ENCODE measurements at regions not wholly inside any gene's neighbourhood (a gene's known extent, or its start where the extent isn't known, plus 50 kb on each side); places are given as distances from the start of the nearest gene placed in this dataset.

- no peak for TF ChIP-seq REST (IDR thresholded peaks at IDR 0.05; ENCODE audit: low read depth, low read length)
- TF ChIP-seq MXI1 (IDR thresholded peaks at IDR 0.05; ENCODE audit: low read depth, low read length), result no peak
- no peak for TF ChIP-seq USF1 (IDR thresholded peaks at IDR 0.05; ENCODE audit: borderline replicate concordance, low read depth)
- TF ChIP-seq RXRA (IDR thresholded peaks at IDR 0.05; ENCODE audit: borderline replicate concordance, low read depth), result no peak
Measured at GRCh38 chr9:91004484-91004883, 202.9 kb downstream of the SYK start (continued).

- no peak for TF ChIP-seq MXI1 (IDR thresholded peaks at IDR 0.05; ENCODE audit: low read depth, low read length)
- no peak for TF ChIP-seq CHD2 (IDR thresholded peaks at IDR 0.05; ENCODE audit: low read length, partially characterized antibody)
- TF ChIP-seq ZBTB33 (IDR thresholded peaks at IDR 0.05; ENCODE audit: borderline replicate concordance, low read depth), result no peak
- no peak for TF ChIP-seq POLR2AphosphoS5 (IDR thresholded peaks at IDR 0.05; ENCODE audit: low read depth, low read length)
- no peak for TF ChIP-seq TCF12 (IDR thresholded peaks at IDR 0.05)
- no peak for TF ChIP-seq MEF2A (IDR thresholded peaks at IDR 0.05; ENCODE audit: borderline replicate concordance, low read depth)
- no peak for TF ChIP-seq NFIC (IDR thresholded peaks at IDR 0.05; ENCODE audit: borderline replicate concordance)
- no peak for TF ChIP-seq GABPA (IDR thresholded peaks at IDR 0.05; ENCODE audit: low read depth)
- TF ChIP-seq PBX3 (IDR thresholded peaks at IDR 0.05), result no peak
- no peak for TF ChIP-seq SMC3 (IDR thresholded peaks at IDR 0.05; ENCODE audit: low read depth, low read length)
- no peak for TF ChIP-seq CTCF (IDR thresholded peaks at IDR 0.05)
- TF ChIP-seq IRF3 (IDR thresholded peaks at IDR 0.05; ENCODE audit: low read depth, low read length), result no peak
- TF ChIP-seq YY1 (IDR thresholded peaks at IDR 0.05; ENCODE audit: low read depth), result no peak
- TF ChIP-seq FOSL2 (IDR thresholded peaks at IDR 0.05; ENCODE audit: borderline replicate concordance, low read depth), result no peak
- TF ChIP-seq ELF1 (IDR thresholded peaks at IDR 0.05), result no peak
- no peak for TF ChIP-seq TAF1 (IDR thresholded peaks at IDR 0.05; ENCODE audit: borderline replicate concordance, low read depth, low read length)
- no peak for TF ChIP-seq SIN3A (IDR thresholded peaks at IDR 0.05; ENCODE audit: borderline replicate concordance, low read depth, low read length)
- no peak for TF ChIP-seq TEAD4 (IDR thresholded peaks at IDR 0.05; ENCODE audit: borderline replicate concordance, insufficient read depth)
- 56% methylated on average over 4 of the region's 4 CpGs for WGBS (ENCODE audit: low lambda C conversion rate)
- H4K20me1 ChIP-seq (ENCODE audit: insufficient read depth), result no peaks in the 10 kb centered on the region
- no peaks in the 10 kb centered on the region for H3K36me3 ChIP-seq (replicated peaks in 1 of 2; ENCODE audit: control insufficient read depth in 1 of 2, insufficient read depth in 2 of 2, low read length in 1 of 2)
- no peaks in the 10 kb centered on the region for H3K27me3 ChIP-seq (ENCODE audit: insufficient read depth)
- H3K4me3 ChIP-seq (ENCODE audit: low read depth in 2 of 2, low read length in 1 of 2), result no peak overlapping the region
- no peak for DNase-seq
- H3K27ac ChIP-seq (ENCODE audit: low read depth in 2 of 2, low read length in 1 of 2), result no peak overlapping the region
- H3K9me2 ChIP-seq, result no peaks in the 10 kb centered on the region
- no peaks in the 10 kb centered on the region for H3K9me3 ChIP-seq
- H2AFZ ChIP-seq (ENCODE audit: low read depth), result no peak overlapping the region
- H3K79me2 ChIP-seq (ENCODE audit: insufficient read depth), result no peaks in the 10 kb centered on the region
- no peak overlapping the region for H3K9ac ChIP-seq
- POLR2A ChIA-PET, result no interaction called here
- no peak overlapping the region for H3K4me2 ChIP-seq
- no peaks in the 10 kb centered on the region; a peak in 1 of 4 replicates for H3K4me1 ChIP-seq (ENCODE audit: control insufficient read depth in 1 of 2, insufficient read depth in 2 of 2, low read depth in 1 of 2, low read length in 1 of 2)
- CTCF ChIA-PET, result interaction anchor here (0.7 to 1.4 kb wide), 3 partner anchors 10 to 864 kb away, joined by 3 read pairs; no protein-coding TSS in a partner anchor
- no peaks in the 10 kb centered on the region for H3F3A ChIP-seq (replicated peaks; ENCODE audit: insufficient read depth)
Measured at GRCh38 chr9:91004992-91005391, 203.4 kb downstream of the SYK start.
